Activated CD4-positive, alpha-beta T cell treated with anti-CD3 and anti-CD28 coated beads, Interleukin-2, amount 50 U/mL, for 4 hours (primary cell): ENCODE measurements at regions not wholly inside any gene's neighbourhood (a gene's known extent, or its start where the extent isn't known, plus 50 kb on each side); places are given as distances from the start of the nearest gene placed in this dataset.

Experiments
- DNase-seq, 2 experiments: peaks; one replicate each; pipeline ENCODE4 v3.0.0-alpha.2; 2020

- DNase-seq: no peak
Measured at GRCh38 chr2:126796931-126797621, 101.6 kb upstream of the TEX51 start.

- no peak for DNase-seq
Measured at GRCh38 chr2:126797622-126798275, 100.9 kb upstream of the TEX51 start.

- no peak for DNase-seq
Measured at GRCh38 chr2:126798276-126799140, 100.2 kb upstream of the TEX51 start.

- DNase-seq: no peak
Measured at GRCh38 chr2:126799301-126799700, 99.4 kb upstream of the TEX51 start.

GRCh38 chr2:126801473-126801872, 97.2 kb upstream of the TEX51 start:
- no peak for DNase-seq

GRCh38 chr2:126802316-126802715, 96.4 kb upstream of the TEX51 start:
- no peak for DNase-seq

- DNase-seq: no peak
Measured at GRCh38 chr2:126802774-126803433, 95.8 kb upstream of the TEX51 start.

- no peak for DNase-seq
Measured at GRCh38 chr2:126803434-126803775, 95.3 kb upstream of the TEX51 start.

GRCh38 chr2:126804347-126804746, 94.3 kb upstream of the TEX51 start:
- DNase-seq: no peak

- DNase-seq: no peak
Measured at GRCh38 chr2:126808929-126809328, 89.8 kb upstream of the TEX51 start.

GRCh38 chr2:126809340-126809739, 89.3 kb upstream of the TEX51 start:
- no peak for DNase-seq

GRCh38 chr2:126810001-126810400, 88.7 kb upstream of the TEX51 start:
- DNase-seq: no peak

GRCh38 chr2:126811101-126811500, 87.6 kb upstream of the TEX51 start:
- no peak for DNase-seq

- no peak for DNase-seq
Measured at GRCh38 chr2:126817172-126817571, 81.5 kb upstream of the TEX51 start.

- DNase-seq: no peak
Measured at GRCh38 chr2:126822115-126822514, 76.6 kb upstream of the TEX51 start.

GRCh38 chr2:126822921-126823320, 75.8 kb upstream of the TEX51 start:
- DNase-seq: no peak

- DNase-seq: no peak
Measured at GRCh38 chr2:126823951-126824350, 74.7 kb upstream of the TEX51 start.

- no peak for DNase-seq
Measured at GRCh38 chr2:126824663-126825062, 74.0 kb upstream of the TEX51 start.

GRCh38 chr2:126825316-126825715, 73.4 kb upstream of the TEX51 start:
- DNase-seq: no peak

- DNase-seq: no peak
Measured at GRCh38 chr2:126826491-126826890, 72.2 kb upstream of the TEX51 start.

GRCh38 chr2:126827371-126827770, 71.3 kb upstream of the TEX51 start:
- DNase-seq: no peak

- no peak for DNase-seq
Measured at GRCh38 chr2:126828051-126828450, 70.6 kb upstream of the TEX51 start.

- DNase-seq: no peak
Measured at GRCh38 chr2:126828491-126828890, 70.2 kb upstream of the TEX51 start.
